DMS 273 treated with DMSO at 0.1 percent for 48 hours (cell line): ENCODE measurements at regions not wholly inside any gene's neighbourhood (a gene's known extent, or its start where the extent isn't known, plus 50 kb on each side); places are given as distances from the start of the nearest gene placed in this dataset.
"Not testable (repeated sequence)": the region's sequence is repeated elsewhere in the genome, so short reads cannot be mapped to it uniquely, and the experiment has no call there.

Experiments used
- DNase-seq: peaks from one replicate; lab custom pipeline; 2025; lab: John Stamatoyannopoulos, UW

- DNase-seq: no peak
These were observed 306.2 kb upstream of the FSTL5 start for GRCh38 chr4:162469977-162470376.

DNA sequence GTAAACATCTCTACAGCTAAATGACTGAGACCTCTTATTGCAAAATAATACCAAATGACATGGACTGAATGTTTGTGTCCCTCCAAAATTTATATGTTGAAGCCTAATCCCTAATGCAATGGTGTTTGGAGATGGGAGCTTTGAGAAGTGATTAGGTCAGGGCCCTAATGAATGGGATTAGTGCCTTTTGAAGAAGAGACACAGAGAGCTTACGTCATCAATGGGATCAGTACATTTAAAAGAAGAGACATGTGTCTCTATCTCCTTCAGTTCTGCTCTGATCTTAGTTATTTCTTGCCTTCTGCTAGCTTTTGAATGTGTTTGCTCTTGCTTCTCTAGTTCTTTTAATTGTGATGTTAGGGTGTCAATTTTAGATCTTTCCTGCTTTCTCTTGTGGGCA, 301.6 kb upstream of the FSTL5 start:
- DNase-seq: not testable (repeated sequence)

DNA sequence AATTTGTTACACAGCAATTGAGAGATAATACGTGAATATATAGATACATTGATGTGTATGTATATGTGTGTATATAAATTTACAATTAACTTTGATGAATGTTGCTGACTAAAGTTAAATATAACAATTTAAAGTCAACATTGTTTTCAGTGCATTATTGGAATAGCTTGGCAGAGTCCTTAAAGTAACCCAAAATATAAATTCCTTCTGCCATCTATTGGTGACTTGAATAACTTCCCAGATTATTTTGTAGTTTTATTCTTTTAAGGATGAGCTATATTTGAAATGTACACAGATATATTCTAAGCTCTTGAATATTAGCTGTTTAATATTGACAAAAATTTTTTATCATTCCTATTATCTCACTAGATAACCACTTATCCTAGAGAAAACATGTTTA, 298.2 kb upstream of the FSTL5 start:
- no peak for DNase-seq

DNA sequence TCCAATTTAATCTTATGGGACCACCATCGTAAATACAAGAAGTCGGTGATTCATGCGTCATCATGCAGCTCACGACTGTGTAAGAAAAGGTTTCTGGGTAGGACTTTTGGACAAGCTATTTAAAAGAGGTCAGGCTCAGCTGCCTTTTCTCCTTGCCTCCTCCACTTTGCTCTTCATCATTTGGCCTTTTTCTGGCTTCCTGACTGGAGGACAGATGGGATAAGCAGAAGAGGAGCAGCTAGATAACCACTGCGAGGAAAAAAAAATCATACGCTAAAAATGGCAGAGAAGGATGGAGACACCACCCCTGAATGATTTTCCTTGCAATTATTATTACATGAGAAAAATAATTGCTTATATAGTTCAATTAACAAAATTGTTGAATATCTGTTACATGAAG, 294.3 kb upstream of the FSTL5 start:
- DNase-seq: no peak

GRCh38 chr4:162457071-162457865, 293.5 kb upstream of the FSTL5 start:
- no peak for DNase-seq

DNA sequence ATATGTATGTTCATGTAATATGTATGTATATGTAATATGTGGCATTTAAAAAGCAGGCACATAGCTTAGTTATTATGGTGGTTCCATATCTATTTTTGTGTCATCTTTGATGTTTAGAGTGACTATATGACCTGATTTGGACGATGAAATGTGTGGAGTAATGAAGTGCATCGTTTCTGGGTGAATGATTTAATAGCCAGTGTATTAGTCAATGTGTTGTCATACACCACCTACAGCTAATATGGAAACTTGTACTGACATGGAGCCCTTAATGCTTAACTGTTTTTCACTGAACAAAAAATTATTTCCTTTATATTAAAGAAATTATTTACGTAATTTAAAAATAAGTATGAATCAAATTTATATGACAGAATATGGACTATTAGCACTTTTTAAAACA, 292.3 kb upstream of the FSTL5 start:
- no peak for DNase-seq

DNA sequence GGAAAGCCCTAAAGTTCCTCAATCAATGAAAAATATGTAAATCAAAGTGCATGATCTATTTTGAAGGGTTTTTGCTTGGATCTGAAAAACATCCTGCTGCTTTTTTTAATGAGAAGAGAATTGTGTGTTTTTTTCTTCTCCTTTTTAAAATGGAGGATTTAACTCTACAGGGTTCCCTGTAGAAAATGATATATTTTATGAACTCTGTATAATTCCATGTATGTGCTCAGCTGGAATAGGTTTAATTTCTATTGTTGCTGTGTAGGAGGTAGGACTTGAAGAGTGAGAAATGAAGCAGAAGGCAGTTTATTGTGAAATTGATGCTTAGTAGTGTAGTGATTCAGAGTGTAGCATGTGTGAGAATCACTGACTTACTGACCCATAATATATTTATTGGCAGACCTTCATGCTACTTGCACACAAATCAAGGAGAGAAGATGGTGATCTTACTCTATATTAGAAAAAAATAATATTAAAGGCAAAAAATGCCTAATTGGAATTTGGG, 286.8 kb upstream of the FSTL5 start:
- no peak for DNase-seq

DNA sequence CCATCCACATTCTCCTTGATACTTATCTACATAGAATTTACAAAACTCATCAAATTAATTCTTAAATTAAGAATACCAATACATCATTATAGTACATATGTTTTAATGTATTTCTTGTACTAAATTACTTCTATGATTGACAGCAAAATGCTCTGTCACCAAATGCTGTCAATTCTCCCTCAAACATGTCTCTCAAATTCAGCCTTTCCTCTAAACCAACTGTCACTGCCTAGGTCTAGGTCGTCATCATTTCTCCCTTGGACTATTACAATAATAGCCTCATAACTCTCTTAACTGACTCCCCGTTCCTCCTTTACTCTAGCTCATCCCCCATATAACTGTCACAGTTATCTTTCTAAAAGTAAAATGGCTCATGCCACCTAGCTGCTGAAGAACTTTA, 279.7 kb upstream of the FSTL5 start:
- DNase-seq: no peak

GRCh38 chr4:162442128-162442527, 278.3 kb upstream of the FSTL5 start:
- no peak for DNase-seq

GRCh38 chr4:162422312-162422711, 258.5 kb upstream of the FSTL5 start:
- no peak for DNase-seq

GRCh38 chr4:162410854-162411253, 247.1 kb upstream of the FSTL5 start:
- no peak for DNase-seq

GRCh38 chr4:162409048-162409447, 245.2 kb upstream of the FSTL5 start:
- no peak for DNase-seq

DNA sequence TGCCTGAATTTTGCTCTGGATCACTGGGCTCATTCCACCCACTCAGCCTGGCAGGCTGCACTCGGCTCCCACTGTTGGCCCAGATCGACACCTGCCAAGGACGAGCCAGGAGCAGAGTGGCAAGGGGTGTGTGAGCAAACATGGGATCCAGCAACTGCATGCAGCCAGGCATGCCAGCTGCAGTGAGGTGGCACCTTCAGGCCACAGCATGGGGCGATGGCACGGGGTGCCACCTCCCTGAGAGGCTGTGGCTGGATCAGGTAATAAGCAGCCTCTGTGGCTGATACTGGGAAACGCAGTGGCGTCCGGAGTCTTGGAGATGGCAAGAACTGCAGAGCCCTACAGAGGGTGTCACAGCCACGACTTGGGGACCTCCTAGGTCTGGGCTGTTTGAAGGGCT, 244.5 kb upstream of the FSTL5 start:
- DNase-seq: no peak

- DNase-seq: no peak
These were observed 243.0 kb upstream of the FSTL5 start for GRCh38 chr4:162406637-162407365.

GRCh38 chr4:162403932-162404331, 240.1 kb upstream of the FSTL5 start:
- DNase-seq: no peak

DNA sequence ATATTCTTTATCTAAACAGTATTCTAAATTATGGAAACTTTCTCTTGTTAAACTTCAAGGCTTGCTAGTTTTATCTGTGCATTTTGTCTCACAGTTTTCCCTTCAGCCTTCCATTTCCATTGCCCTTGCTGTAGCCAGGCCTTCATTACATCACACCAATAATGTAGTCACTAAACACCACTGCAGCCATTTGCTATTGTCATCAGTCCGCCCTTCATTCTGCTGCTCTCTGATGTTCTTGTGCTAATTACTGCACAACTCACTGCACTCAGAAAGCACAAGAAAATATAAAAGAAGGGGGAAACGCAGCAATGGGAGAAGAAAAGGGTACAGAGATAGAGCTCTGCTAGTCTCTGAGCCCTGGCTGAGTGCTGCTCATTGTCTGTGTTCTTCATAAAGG, 239.6 kb upstream of the FSTL5 start:
- DNase-seq: no peak

DNA sequence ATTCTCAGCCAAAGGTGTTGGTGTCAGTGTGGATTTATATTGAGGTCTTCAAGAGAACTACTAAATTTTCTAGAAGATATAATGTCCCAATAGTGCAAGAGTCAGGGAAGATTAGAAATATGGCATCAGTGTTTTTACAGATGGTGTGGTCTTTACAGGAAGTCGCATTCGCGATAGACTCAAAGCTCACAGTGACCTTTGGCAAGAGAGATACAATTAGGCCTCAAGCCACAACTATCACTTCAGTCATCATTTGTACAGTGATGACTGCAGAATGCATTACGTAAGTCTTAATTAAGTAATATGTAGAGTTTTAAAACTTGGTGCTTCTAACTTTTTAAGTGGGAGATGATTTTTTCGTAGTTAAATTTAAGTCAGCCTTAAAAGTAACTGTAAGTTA, 237.2 kb upstream of the FSTL5 start:
- DNase-seq: no peak

DNA sequence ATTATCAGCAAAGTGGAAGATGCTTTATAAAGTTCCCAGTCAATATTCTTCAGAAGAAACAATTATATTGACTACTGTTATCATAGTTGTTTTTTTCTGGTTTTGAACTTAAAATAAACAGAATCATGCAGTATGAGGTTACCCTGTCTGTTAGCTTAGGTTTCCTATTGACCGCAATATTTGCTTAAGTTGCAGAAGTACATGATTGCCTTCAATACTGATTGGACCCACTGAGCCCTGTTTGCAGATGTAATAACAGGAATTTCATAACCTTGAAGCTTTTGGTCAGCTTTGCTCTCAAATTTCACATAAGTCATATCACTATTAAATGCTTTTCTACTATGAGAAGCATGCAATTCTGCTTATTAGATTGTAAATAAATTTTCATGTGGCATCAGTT, 229.1 kb upstream of the FSTL5 start:
- no peak for DNase-seq

DNA sequence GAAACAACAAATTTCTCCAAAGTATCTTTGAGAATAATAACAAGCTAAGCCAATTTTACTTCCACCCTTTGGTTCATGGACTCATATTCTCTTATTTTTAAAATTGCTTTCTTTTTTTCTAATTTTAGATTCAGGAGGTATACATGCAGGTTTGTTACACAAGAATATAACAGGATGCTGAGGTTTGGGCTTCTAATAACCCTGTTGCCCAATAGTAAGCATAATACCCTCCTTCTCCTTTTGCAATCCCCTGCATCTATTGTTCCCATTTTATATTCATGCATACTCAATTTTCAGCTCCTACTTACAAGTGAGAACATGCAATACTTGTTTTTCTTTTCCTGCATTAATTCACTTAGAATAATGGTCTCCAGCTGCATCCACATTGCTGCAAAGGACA, 202.3 kb upstream of the FSTL5 start:
- no peak for DNase-seq

DNA sequence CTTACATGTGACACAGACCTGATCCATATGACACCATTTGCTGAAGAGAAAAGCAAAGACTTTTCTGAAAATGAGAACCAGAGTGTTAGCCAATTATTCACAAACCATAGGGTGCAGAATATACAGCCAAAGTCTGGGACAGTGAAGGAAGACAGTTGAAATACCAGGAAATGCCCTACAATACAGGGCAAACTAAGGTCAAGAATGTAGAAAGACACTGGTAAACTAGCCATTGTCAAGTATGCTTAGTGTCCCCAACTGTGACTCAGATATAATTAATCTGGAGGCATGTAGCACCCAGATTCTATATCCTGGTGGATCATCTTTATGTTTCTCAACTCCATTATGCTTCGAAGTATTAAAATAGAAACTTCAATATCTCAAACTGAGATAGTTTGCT, 200.9 kb upstream of the FSTL5 start:
- no peak for DNase-seq

DNA sequence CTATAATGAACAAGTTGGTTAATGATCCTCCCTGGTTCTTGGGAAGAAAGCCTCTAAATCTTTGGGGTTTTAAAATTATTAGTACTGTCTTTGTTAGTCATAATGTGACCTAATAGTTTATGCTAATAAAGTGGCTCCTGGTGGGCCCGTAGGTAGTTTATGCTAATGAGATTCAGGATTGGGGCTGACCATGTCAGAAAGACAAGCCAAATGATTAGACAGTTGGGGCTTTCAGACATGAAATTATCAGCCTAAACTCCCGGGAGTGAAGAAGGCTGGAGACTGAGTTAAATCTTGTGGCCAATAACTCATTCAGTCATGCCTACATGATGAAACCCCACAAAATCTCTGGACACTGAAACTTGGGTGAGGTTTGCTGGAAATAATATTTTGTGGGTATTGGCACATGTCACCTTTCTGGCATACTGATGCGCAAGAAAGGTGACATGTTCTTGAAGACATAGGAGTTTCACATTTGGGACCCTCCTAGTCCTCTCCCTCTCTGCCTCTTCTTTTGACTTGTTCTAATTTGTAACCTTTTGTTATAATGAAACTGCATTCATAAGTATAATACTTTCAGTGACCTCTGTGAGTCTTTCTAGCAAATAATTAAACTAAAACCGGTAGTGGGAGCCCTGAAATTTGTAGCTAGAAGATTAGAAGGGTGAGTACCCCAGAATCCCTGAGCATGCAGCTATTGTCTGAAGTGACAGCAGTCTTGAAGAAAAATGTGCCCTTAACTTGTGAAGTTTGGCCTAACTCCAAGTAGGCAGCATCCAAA, 196.8 kb upstream of the FSTL5 start:
- no peak for DNase-seq

DNA sequence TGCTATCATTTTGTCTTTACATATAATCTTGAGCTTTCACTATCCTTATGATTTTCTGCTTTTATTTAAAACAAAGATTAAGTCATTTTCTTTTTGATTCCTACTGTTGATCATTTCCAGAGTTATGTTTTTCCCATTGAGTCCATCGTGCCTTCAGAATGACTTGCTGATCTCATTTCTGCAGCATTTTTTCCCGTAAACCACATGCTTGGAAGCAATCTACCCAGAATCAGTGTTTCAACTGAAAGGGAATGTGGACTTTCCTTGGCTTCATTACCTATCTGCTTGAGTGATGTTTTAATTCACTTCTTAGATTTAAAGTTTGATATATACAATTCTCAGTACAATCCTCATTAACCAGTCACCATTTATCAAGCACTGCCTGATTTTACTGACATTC, 192.4 kb upstream of the FSTL5 start:
- no peak for DNase-seq
